Natural killer cell (primary cell): ENCODE measurements at regions not wholly inside any gene's neighbourhood (a gene's known extent, or its start where the extent isn't known, plus 50 kb on each side); places are given as distances from the start of the nearest gene placed in this dataset.

ENCODE experiments used
- ATAC-seq, 3 donors: fragments of 150-1000 bp in 2 of 3; fragments of 200-7000 bp in 1 of 3; cut with Tn5 transposase; 1 replicate in 1 of 3; 2 replicates in 2 of 3; pipeline ENCODE4 v1.10.0; 2021; ENCODE audit warnings: mild to moderate bottlenecking in 2 of 3, moderate library complexity in 2 of 3
- DNase-seq, 2 donors: peaks; one replicate each; pipeline versions ENCODE4 v3.0.0 to v3.0.0-alpha.2; 2013 to 2021; ENCODE audit warnings: mixed read lengths in 1 of 2
- H3K27ac ChIP-seq: one replicate; pipeline ENCODE4 v1.5.1; 2013; ENCODE audit warnings: mild to moderate bottlenecking, low read length
- H3K27me3 ChIP-seq: one replicate; pipeline ENCODE4 v1.6.1; 2013; ENCODE audit warnings: low read length; ENCODE audit not compliant: control insufficient read depth, insufficient read depth
- H3K36me3 ChIP-seq: one replicate; pipeline ENCODE4 v1.6.1; 2013; ENCODE audit warnings: low read length; ENCODE audit not compliant: control insufficient read depth, insufficient read depth
- H3K4me1 ChIP-seq: one replicate; pipeline ENCODE4 v1.6.1; 2013; ENCODE audit warnings: low read length; ENCODE audit not compliant: control insufficient read depth, insufficient read depth
- H3K4me3 ChIP-seq: one replicate; pipeline ENCODE4 v1.5.1; 2013; ENCODE audit warnings: low read length
- H3K9me3 ChIP-seq: one replicate; pipeline ENCODE4 v1.6.1; 2013; ENCODE audit warnings: low read length; ENCODE audit not compliant: control insufficient read depth, insufficient read depth
- H3K27ac Mint-ChIP-seq, 2 donors: one replicate each; pipeline ENCODE4 v1.8.0; 2022; ENCODE audit warnings: mild to moderate bottlenecking in 2 of 2, mixed read lengths in 2 of 2, moderate library complexity in 1 of 2
- H3K27me3 Mint-ChIP-seq, 2 donors: one replicate each; pipeline ENCODE4 v1.8.0; 2022; ENCODE audit warnings: low read depth in 2 of 2, mixed read lengths in 2 of 2
- H3K36me3 Mint-ChIP-seq: one replicate; pipeline ENCODE4 v1.8.0; 2022; ENCODE audit warnings: mixed read lengths
- H3K4me1 Mint-ChIP-seq, 2 donors: one replicate each; pipeline ENCODE4 v1.8.0; 2022; ENCODE audit warnings: mixed read lengths in 2 of 2
- H3K4me3 Mint-ChIP-seq: one replicate; pipeline ENCODE4 v1.8.0; 2022; ENCODE audit warnings: mild to moderate bottlenecking, moderate library complexity, mixed read lengths
- H3K9me3 Mint-ChIP-seq, 2 donors: one replicate each; pipeline ENCODE4 v1.8.0; 2022; ENCODE audit warnings: mixed read lengths in 2 of 2
- CTCF ChIP-seq: fragments of 200-600 bp; IDR thresholded peaks from one replicate; pipeline ENCODE4 v1.8.0; 2022; ENCODE audit warnings: antibody characterized with exemption
- WGBS: methylation state at CpG from one replicate; pipeline ENCODE4 v1.1.7; 2013; ENCODE audit warnings: missing lambda C conversion rate; ENCODE audit not compliant: insufficient coverage; 5-methylcytosine and 5-hydroxymethylcytosine counted together
- intact Hi-C: fragments of 100-400 bp; cut with micrococcal nuclease; formaldehyde crosslinking; loops from one replicate; pipeline ENCODE4 v1.14.2; 2022

- H3K27me3 ChIP-seq: peaks cover 69% of the 10 kb centered on the region
- peaks cover 5% of the 10 kb centered on the region for H3K4me1 ChIP-seq
- intact Hi-C loops: no loop called here
- H3K4me3 Mint-ChIP-seq: peak overlapping the region; percentile 25
- 10% methylated on average over 3 of the region's 5 CpGs for WGBS
- peaks cover 74 to 91% of the 10 kb centered on the region in 2 donors for H3K27me3 Mint-ChIP-seq
- peaks cover 8 to 13% of the 10 kb centered on the region in 2 donors for H3K4me1 Mint-ChIP-seq
- no peak overlapping the region for H3K4me3 ChIP-seq
- H3K36me3 ChIP-seq: no peaks in the 10 kb centered on the region
- ATAC-seq (no peak), DNase-seq (no peak)
- TF ChIP-seq CTCF: no peak
- H3K9me3 ChIP-seq: peaks cover 22% of the 10 kb centered on the region
- H3K9me3 Mint-ChIP-seq: peaks cover 14 to 21% of the 10 kb centered on the region in 2 donors
- H3K27ac ChIP-seq: no peak overlapping the region
- H3K27ac Mint-ChIP-seq: no peak overlapping the region
- H3K36me3 Mint-ChIP-seq: peaks cover 57% of the 10 kb centered on the region
Measured at GRCh38 chr6:28782113-28782673, 141.6 kb downstream of the TRIM27 start.

- no peak overlapping the region for H3K27ac Mint-ChIP-seq
- peaks cover 13 to 20% of the 10 kb centered on the region in 2 donors for H3K9me3 Mint-ChIP-seq
Measured at GRCh38 chr6:28785962-28786679, 137.7 kb downstream of the TRIM27 start.

GRCh38 chr6:28789553-28790083 lies 134.2 kb downstream of the TRIM27 start:
- DNase-seq: no peak
- H3K4me1 Mint-ChIP-seq: peaks cover 9 to 10% of the 10 kb centered on the region in 2 donors
- H3K4me3 ChIP-seq: no peak overlapping the region

More at GRCh38 chr6:28785962-28786679, 137.7 kb downstream of the TRIM27 start:
- Histone ChIP-seq H3K4me1 (peaks cover 5% of the 10 kb centered on the region), H3K9me3 (peaks cover 37% of the 10 kb centered on the region), H3K27ac (no peak overlapping the region), H3K36me3 (no peaks in the 10 kb centered on the region), H3K27me3 (peaks cover 69% of the 10 kb centered on the region), H3K4me3 (no peak overlapping the region)
- ATAC-seq: no peak
- H3K27me3 Mint-ChIP-seq: peaks cover 74 to 90% of the 10 kb centered on the region in 2 donors
- TF ChIP-seq CTCF: no peak
- H3K4me1 Mint-ChIP-seq: peaks cover 16 to 19% of the 10 kb centered on the region in 2 donors
- WGBS: 5% methylated on average over 30 of the region's 30 CpGs
- no peak for DNase-seq
- H3K36me3 Mint-ChIP-seq: peaks cover 65% of the 10 kb centered on the region
- intact Hi-C loops: no loop called here
- H3K4me3 Mint-ChIP-seq: no peak overlapping the region

More at GRCh38 chr6:28789553-28790083, 134.2 kb downstream of the TRIM27 start:
- Histone ChIP-seq H3K36me3 (no peaks in the 10 kb centered on the region), H3K9me3 (peaks cover 33% of the 10 kb centered on the region), H3K4me1 (no peaks in the 10 kb centered on the region), H3K27me3 (peaks cover 67% of the 10 kb centered on the region), H3K27ac (no peak overlapping the region)
- Mint-ChIP-seq H3K9me3 (peaks cover 5 to 7% of the 10 kb centered on the region in 2 donors), H3K4me3 (peak overlapping the region; percentile 28), H3K27me3 (peaks cover 72 to 85% of the 10 kb centered on the region in 2 donors), H3K36me3 (peaks cover 48% of the 10 kb centered on the region), H3K27ac (peak overlapping the region in 1 of 2 donors; percentile 11)
- WGBS: 14% methylated on average over 19 of the region's 20 CpGs
- intact Hi-C loops: no loop called here
- no peak for TF ChIP-seq CTCF
- no peak for ATAC-seq
